ENCODE measurements at regions not wholly inside any gene's neighbourhood (a gene's known extent, or its start where the extent isn't known, plus 50 kb on each side); places are given as distances from the start of the nearest gene placed in this dataset.
"Not testable (repeated sequence)": the region's sequence is repeated elsewhere in the genome, so short reads cannot be mapped to it uniquely, and the experiment has no call there.

GRCh38 chr5:136736021-136736420 is 370.7 kb upstream of the TRPC7 start:
- no peak for DNase-seq (ENCODE audit: extremely low spot score)
- Histone ChIP-seq H3K27me3 (no peaks in the 10 kb centered on the region), H3K27ac (replicated peaks in 1 of 4) (no peak overlapping the region), H3K36me3 (no peaks in the 10 kb centered on the region), H3K4me1 (peaks cover 0 to 7% (median 5%) of the 10 kb centered on the region in 4 donors), H3K9me3 (no peaks in the 10 kb centered on the region), H3K4me3 (no peak overlapping the region)
- TF ChIP-seq POLR2A (IDR thresholded peaks at IDR 0.05; ENCODE audit: low read depth) (no peak), CTCF (IDR thresholded peaks at IDR 0.05) (no peak), POLR2AphosphoS5 (IDR thresholded peaks at IDR 0.05) (no peak), EP300 (IDR thresholded peaks at IDR 0.05) (no peak)
- 76% methylated on average over 6 of the region's 6 CpGs for WGBS
- intact Hi-C loops (cut with DNase I) = no loop called here

DNA sequence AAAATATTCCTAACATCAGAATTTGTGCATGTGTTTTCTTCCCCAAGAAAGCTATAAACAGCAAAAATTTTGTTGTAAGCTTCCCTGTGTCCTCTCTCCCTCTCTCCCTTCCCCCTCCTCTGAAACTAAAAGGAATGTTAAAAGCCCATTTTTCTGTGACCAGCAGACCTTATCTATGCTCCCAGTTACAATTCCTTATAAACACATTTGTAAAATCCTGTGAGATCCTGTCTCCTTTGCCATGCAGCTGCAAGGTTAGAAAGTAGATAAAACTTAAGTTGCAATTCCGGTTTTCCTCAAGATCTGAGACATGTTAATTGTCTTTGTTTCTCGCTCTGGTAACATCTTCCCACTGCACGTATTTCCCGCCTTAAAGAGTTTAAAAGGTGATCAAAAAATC is 370.3 kb upstream of the TRPC7 start:
- 56% methylated on average over 4 of the region's 4 CpGs for WGBS
- H3K9me3 ChIP-seq; H3K4me3 ChIP-seq; intact Hi-C loops (cut with DNase I); H3K36me3 ChIP-seq; H3K27ac ChIP-seq (replicated peaks in 1 of 4); H3K27me3 ChIP-seq; DNase-seq (ENCODE audit: extremely low spot score): not testable (repeated sequence)
- peaks cover 0 to 11% (median 6%) of the 10 kb centered on the region in 4 donors for H3K4me1 ChIP-seq

DNA sequence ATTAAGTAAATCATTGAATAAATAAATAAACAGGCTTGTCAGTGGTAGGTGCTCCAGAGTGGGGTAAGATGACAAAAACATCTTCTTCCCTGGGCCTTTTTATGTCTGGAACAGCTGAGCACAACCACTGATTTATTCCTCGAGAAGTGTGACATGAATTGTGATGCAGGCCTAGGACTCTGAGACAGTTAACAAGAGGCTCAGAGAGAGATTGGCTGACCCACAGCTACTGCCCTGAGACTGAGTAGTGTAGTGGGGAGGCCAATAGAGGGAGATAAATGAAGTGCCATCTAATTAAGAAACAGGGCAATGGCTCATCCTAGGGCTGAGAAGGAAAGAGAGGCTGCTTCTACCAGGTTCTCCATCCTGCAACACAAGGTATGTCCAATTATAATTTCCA is 369.3 kb upstream of the TRPC7 start:
- 84% methylated on average over 1 of the region's 1 CpG for WGBS
- Histone ChIP-seq H3K36me3 (no peaks in the 10 kb centered on the region), H3K4me1 (peaks cover 0 to 17% (median 12%) of the 10 kb centered on the region in 4 donors), H3K9me3 (no peaks in the 10 kb centered on the region), H3K27me3 (no peaks in the 10 kb centered on the region), H3K4me3 (no peak overlapping the region), H3K27ac (replicated peaks in 1 of 4) (no peak overlapping the region)
- no peak for TF ChIP-seq EP300 (IDR thresholded peaks at IDR 0.05)
- no peak for TF ChIP-seq POLR2A (IDR thresholded peaks at IDR 0.05; ENCODE audit: low read depth)
- no peak for TF ChIP-seq POLR2AphosphoS5 (IDR thresholded peaks at IDR 0.05)
- no peak for TF ChIP-seq CTCF (IDR thresholded peaks at IDR 0.05)
- DNase-seq (ENCODE audit: extremely low spot score) = no peak
- intact Hi-C loops (cut with DNase I) = no loop called here

DNA sequence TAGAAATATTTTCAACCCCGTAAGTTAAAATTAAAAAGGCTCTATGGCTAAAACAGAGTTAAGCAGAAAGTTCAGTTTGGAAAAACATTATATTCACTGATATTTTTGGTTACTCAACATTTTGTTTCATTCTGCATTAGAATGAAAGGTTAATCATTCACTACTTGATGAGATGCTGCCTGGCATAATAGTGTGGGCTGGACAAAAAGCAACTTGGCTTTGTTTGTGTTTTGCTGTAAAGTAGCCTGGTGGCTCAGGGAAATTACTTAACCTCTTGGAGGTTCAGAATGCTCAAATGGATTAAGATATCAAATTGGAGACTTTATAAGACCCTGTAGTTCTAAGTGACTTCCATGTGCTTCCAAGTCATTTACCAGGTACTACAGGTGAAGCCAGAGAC is 367.4 kb upstream of the TRPC7 start:
- H3K9me3 ChIP-seq = no peaks in the 10 kb centered on the region
- H3K36me3 ChIP-seq = no peaks in the 10 kb centered on the region
- DNase-seq (ENCODE audit: extremely low spot score) = no peak
- intact Hi-C loops (cut with DNase I) = no loop called here
- no peaks in the 10 kb centered on the region for H3K27me3 ChIP-seq
- H3K27ac ChIP-seq (replicated peaks in 1 of 4) = no peak overlapping the region
- TF ChIP-seq POLR2A (IDR thresholded peaks at IDR 0.05; ENCODE audit: low read depth) (no peak), EP300 (IDR thresholded peaks at IDR 0.05) (no peak), CTCF (IDR thresholded peaks at IDR 0.05) (no peak), POLR2AphosphoS5 (IDR thresholded peaks at IDR 0.05) (no peak)
- peaks cover 0 to 17% (median 12%) of the 10 kb centered on the region in 4 donors for H3K4me1 ChIP-seq
- 93% methylated on average over 1 of the region's 1 CpG for WGBS
- H3K4me3 ChIP-seq = no peak overlapping the region

GRCh38 chr5:136731241-136731900 is 366.0 kb upstream of the TRPC7 start:
- Histone ChIP-seq H3K4me3 (no peak overlapping the region), H3K27me3 (no peaks in the 10 kb centered on the region), H3K9me3 (no peaks in the 10 kb centered on the region), H3K4me1 (peaks cover 0 to 17% (median 12%) of the 10 kb centered on the region in 4 donors), H3K27ac (replicated peaks in 1 of 4) (no peak overlapping the region), H3K36me3 (no peaks in the 10 kb centered on the region)
- 51% methylated on average over 3 of the region's 3 CpGs for WGBS
- intact Hi-C loops (cut with DNase I) = no loop called here
- TF ChIP-seq POLR2AphosphoS5 (IDR thresholded peaks at IDR 0.05) (no peak), EP300 (IDR thresholded peaks at IDR 0.05) (no peak)
- DNase-seq (ENCODE audit: extremely low spot score) = no peak

- no peak overlapping the region for H3K4me3 ChIP-seq
- H3K27ac ChIP-seq (replicated peaks in 1 of 4) = no peak overlapping the region
- H3K4me1 ChIP-seq = peaks cover 0 to 17% (median 12%) of the 10 kb centered on the region in 4 donors
- 77% methylated on average over 3 of the region's 3 CpGs for WGBS
- H3K36me3 ChIP-seq = no peaks in the 10 kb centered on the region
- H3K9me3 ChIP-seq = no peaks in the 10 kb centered on the region
- DNase-seq (ENCODE audit: extremely low spot score) = no peak
- intact Hi-C loops (cut with DNase I) = no loop called here
- no peaks in the 10 kb centered on the region for H3K27me3 ChIP-seq
- no peak for TF ChIP-seq CTCF (IDR thresholded peaks at IDR 0.05)
- TF ChIP-seq POLR2A (IDR thresholded peaks at IDR 0.05; ENCODE audit: low read depth) = no peak
- no peak for TF ChIP-seq EP300 (IDR thresholded peaks at IDR 0.05)
- no peak for TF ChIP-seq POLR2AphosphoS5 (IDR thresholded peaks at IDR 0.05)
Measured at GRCh38 chr5:136730426-136730825, 365.1 kb upstream of the TRPC7 start.
